ENCODE measurements at regions not wholly inside any gene's neighbourhood (a gene's known extent, or its start where the extent isn't known, plus 50 kb on each side); places are given as distances from the start of the nearest gene placed in this dataset.

DNA sequence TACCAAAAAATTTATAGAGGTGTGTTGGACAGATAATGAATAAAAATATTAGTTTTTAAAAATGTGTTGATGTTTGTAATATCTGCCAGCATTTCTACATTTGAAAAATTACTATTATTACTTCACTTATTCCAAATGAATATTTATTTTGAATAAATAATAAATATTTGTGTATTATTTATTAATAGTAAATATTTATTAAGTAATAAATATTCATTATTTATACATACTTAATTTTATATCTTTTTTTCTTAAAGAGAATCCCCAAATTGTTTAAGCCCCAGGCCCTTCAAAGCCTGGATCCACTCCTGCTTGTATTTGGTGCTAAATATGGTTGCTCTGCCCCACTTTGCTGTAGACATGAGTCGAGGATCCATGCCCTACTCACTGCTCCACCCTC, 60.5 kb upstream of the HOPX start:
- H3K4me2 ChIP-seq (ENCODE audit: low read length), result no peak overlapping the region
- H3K4me3 ChIP-seq (ENCODE audit: low read length), result no peak overlapping the region
- H3K36me3 ChIP-seq (ENCODE audit: control insufficient read depth, low read length), result no peaks in the 10 kb centered on the region
- H3K9me3 ChIP-seq (ENCODE audit: control insufficient read depth, insufficient read depth, low read length), result no peaks in the 10 kb centered on the region
- H3K27me3 ChIP-seq (ENCODE audit: control insufficient read depth, low read length), result no peaks in the 10 kb centered on the region
- no peaks in the 10 kb centered on the region for H3F3A ChIP-seq (ENCODE audit: control insufficient read depth, insufficient read depth)
- H3K27ac ChIP-seq (ENCODE audit: low read depth, low read length), result no peak overlapping the region
- no peak for TF ChIP-seq EZH2phosphoT487 (IDR thresholded peaks at IDR 0.05; ENCODE audit: borderline replicate concordance, low read length)
- TF ChIP-seq, protein P1, sequence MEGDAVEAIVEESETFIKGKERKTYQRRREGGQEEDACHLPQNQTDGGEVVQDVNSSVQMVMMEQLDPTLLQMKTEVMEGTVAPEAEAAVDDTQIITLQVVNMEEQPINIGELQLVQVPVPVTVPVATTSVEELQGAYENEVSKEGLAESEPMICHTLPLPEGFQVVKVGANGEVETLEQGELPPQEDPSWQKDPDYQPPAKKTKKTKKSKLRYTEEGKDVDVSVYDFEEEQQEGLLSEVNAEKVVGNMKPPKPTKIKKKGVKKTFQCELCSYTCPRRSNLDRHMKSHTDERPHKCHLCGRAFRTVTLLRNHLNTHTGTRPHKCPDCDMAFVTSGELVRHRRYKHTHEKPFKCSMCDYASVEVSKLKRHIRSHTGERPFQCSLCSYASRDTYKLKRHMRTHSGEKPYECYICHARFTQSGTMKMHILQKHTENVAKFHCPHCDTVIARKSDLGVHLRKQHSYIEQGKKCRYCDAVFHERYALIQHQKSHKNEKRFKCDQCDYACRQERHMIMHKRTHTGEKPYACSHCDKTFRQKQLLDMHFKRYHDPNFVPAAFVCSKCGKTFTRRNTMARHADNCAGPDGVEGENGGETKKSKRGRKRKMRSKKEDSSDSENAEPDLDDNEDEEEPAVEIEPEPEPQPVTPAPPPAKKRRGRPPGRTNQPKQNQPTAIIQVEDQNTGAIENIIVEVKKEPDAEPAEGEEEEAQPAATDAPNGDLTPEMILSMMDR (IDR thresholded peaks at IDR 0.05; ENCODE audit: low read depth, low read length, poor library complexity, severe bottlenecking), result no peak
- H3K4me1 ChIP-seq (ENCODE audit: control insufficient read depth, low read length), result peaks cover 9% of the 10 kb centered on the region
- no peaks in the 10 kb centered on the region for H3K9me2 ChIP-seq (replicated peaks; ENCODE audit: control insufficient read depth, low read length)
- H4K20me1 ChIP-seq (ENCODE audit: control insufficient read depth, insufficient read depth, low read depth, low read length), result no peaks in the 10 kb centered on the region
- no peaks in the 10 kb centered on the region for H3K79me2 ChIP-seq (ENCODE audit: control insufficient read depth, low read length)

DNA sequence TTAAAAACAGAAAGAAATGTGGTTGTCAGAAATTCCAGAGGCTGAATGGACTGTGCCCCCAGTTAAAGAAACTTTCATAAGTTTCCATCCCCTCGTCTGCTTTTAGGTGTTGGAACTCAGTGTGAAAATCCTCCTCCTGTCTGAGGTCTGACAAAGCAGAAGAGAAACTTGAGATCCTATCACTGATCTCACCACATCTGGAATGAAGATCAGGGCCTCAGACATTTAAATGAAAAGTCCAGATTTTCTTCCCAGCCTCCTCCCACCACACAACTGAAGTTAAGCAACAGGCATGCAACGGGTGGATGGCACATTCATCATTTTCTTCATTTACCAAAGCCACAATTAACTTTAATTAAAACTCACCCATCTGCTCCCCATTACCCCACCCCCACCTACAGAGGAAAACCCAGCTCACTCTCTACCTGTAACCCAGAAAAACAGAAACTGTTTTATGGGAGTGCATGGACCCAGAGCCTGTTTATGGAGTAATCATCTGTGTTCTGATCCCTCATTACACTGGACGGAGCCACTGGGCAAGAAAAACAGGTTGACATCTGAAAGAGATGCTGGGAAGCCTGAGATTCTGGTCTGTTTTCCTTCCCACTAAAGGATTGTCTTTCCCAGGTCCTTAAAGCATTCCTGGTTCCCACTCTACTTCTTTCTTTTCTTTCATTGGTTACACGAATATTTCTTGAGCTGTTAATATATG, 58.1 kb upstream of the HOPX start:
- Histone ChIP-seq H3K4me1 (ENCODE audit: control insufficient read depth, low read length) (peaks cover 9% of the 10 kb centered on the region), H3K36me3 (ENCODE audit: control insufficient read depth, low read length) (no peaks in the 10 kb centered on the region), H3K79me2 (ENCODE audit: control insufficient read depth, low read length) (no peaks in the 10 kb centered on the region), H3K27me3 (ENCODE audit: control insufficient read depth, low read length) (no peaks in the 10 kb centered on the region), H3F3A (ENCODE audit: control insufficient read depth, insufficient read depth) (no peaks in the 10 kb centered on the region), H3K9me3 (ENCODE audit: control insufficient read depth, insufficient read depth, low read length) (no peaks in the 10 kb centered on the region), H3K9me2 (replicated peaks; ENCODE audit: control insufficient read depth, low read length) (no peaks in the 10 kb centered on the region), H3K27ac (ENCODE audit: low read depth, low read length) (no peak overlapping the region), H4K20me1 (ENCODE audit: control insufficient read depth, insufficient read depth, low read depth, low read length) (no peaks in the 10 kb centered on the region), H3K4me2 (ENCODE audit: low read length) (no peak overlapping the region), H3K4me3 (ENCODE audit: low read length) (no peak overlapping the region)
- TF ChIP-seq, protein P1 (IDR thresholded peaks at IDR 0.05; ENCODE audit: low read depth, low read length, poor library complexity, severe bottlenecking), result no peak
- no peak for TF ChIP-seq EZH2phosphoT487 (IDR thresholded peaks at IDR 0.05; ENCODE audit: borderline replicate concordance, low read length)

DNA sequence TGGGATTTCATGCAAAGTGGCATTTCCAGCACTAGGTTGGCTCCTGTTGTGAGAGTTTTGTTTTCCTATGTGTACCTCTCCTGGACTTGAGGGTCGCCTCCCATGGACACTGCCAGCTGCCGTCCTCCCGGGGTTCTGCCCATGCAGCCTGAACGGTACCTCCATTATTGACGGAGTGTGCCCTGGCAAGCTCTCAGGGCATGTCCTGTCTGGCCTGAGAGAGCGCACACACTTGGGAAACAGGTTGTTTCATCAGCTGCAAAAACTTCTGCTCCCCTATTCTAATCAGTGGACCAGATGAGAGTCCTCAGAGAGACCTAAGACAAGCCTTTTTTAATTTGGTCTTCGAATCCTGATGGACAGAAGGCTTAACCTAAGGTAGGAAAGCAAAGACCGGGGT, 56.6 kb upstream of the HOPX start:
- Histone ChIP-seq H3K4me3 (ENCODE audit: low read length) (no peak overlapping the region), H3K27ac (ENCODE audit: low read depth, low read length) (no peak overlapping the region), H3K79me2 (ENCODE audit: control insufficient read depth, low read length) (no peaks in the 10 kb centered on the region), H3F3A (ENCODE audit: control insufficient read depth, insufficient read depth) (no peaks in the 10 kb centered on the region), H3K4me2 (ENCODE audit: low read length) (no peak overlapping the region), H3K4me1 (ENCODE audit: control insufficient read depth, low read length) (peaks cover 9% of the 10 kb centered on the region), H3K9me3 (ENCODE audit: control insufficient read depth, insufficient read depth, low read length) (no peaks in the 10 kb centered on the region), H3K36me3 (ENCODE audit: control insufficient read depth, low read length) (no peaks in the 10 kb centered on the region), H4K20me1 (ENCODE audit: control insufficient read depth, insufficient read depth, low read depth, low read length) (no peaks in the 10 kb centered on the region), H3K9me2 (replicated peaks; ENCODE audit: control insufficient read depth, low read length) (no peaks in the 10 kb centered on the region), H3K27me3 (ENCODE audit: control insufficient read depth, low read length) (no peaks in the 10 kb centered on the region)
- TF ChIP-seq, protein P1 (IDR thresholded peaks at IDR 0.05; ENCODE audit: low read depth, low read length, poor library complexity, severe bottlenecking), result no peak
- no peak for TF ChIP-seq EZH2phosphoT487 (IDR thresholded peaks at IDR 0.05; ENCODE audit: borderline replicate concordance, low read length)
